22Rv1 (cell line): ENCODE measurements at regions not wholly inside any gene's neighbourhood (a gene's known extent, or its start where the extent isn't known, plus 50 kb on each side); places are given as distances from the start of the nearest gene placed in this dataset.

Source experiments
- ZFX ChIP-seq: fragments of 450-650 bp; IDR thresholded peaks from 2 replicates; pipeline ENCODE4 v1.6.1; 2017; ENCODE audit warnings: antibody characterized with exemption, borderline replicate concordance
- TF ChIP-seq, protein P1 (sequence below): fragments of 450-650 bp; IDR thresholded peaks from 2 replicates; pipeline ENCODE4 v1.5.1; 2017; ENCODE audit warnings: mild to moderate bottlenecking

DNA sequence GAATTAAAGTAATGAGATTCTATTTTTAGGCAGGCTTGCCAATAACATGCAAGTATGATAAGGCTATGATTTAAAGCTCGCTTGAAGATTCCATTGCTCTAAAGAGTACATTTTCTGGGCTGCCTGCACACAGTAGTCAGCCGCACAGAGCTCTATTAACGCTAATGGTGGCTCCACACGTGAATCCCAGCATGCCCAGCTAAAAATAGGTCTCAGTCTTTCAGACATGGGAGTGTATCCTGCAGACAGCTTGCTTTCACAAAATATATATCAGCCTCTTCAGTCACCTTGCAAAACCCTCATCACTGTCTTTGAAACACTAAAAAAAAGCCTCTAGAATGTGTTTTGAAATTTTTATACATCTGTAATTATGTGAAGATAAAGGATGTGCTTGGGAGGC, 418.1 kb downstream of the MTX2 start:
- TF ChIP-seq, protein P1, sequence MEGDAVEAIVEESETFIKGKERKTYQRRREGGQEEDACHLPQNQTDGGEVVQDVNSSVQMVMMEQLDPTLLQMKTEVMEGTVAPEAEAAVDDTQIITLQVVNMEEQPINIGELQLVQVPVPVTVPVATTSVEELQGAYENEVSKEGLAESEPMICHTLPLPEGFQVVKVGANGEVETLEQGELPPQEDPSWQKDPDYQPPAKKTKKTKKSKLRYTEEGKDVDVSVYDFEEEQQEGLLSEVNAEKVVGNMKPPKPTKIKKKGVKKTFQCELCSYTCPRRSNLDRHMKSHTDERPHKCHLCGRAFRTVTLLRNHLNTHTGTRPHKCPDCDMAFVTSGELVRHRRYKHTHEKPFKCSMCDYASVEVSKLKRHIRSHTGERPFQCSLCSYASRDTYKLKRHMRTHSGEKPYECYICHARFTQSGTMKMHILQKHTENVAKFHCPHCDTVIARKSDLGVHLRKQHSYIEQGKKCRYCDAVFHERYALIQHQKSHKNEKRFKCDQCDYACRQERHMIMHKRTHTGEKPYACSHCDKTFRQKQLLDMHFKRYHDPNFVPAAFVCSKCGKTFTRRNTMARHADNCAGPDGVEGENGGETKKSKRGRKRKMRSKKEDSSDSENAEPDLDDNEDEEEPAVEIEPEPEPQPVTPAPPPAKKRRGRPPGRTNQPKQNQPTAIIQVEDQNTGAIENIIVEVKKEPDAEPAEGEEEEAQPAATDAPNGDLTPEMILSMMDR: no peak
- no peak for TF ChIP-seq ZFX
